Upper lobe of right lung (tissue), 1 donor: ENCODE measurements at regions not wholly inside any gene's neighbourhood (a gene's known extent, or its start where the extent isn't known, plus 50 kb on each side); places are given as distances from the start of the nearest gene placed in this dataset.
"Not testable (repeated sequence)": the region's sequence is repeated elsewhere in the genome, so short reads cannot be mapped to it uniquely, and the experiment has no call there.

Experiments used
- ATAC-seq: fragments of 200-7000 bp; cut with Tn5 transposase; one replicate; pipeline ENCODE4 v1.9.1; 2020; ENCODE audit warnings: mild to moderate bottlenecking, moderate library complexity
- DNase-seq: peaks from one replicate; pipeline ENCODE4 v3.0.0-alpha.2; 2020
- H3K27ac ChIP-seq: fragments of 200-600 bp; one replicate; pipeline ENCODE4 v1.8.0; 2022
- H3K27me3 ChIP-seq: fragments of 200-600 bp; one replicate; pipeline ENCODE4 v1.8.0; 2022; ENCODE audit warnings: mild to moderate bottlenecking
- H3K36me3 ChIP-seq: fragments of 200-600 bp; one replicate; pipeline ENCODE4 v1.8.0; 2022
- H3K4me1 ChIP-seq: fragments of 200-600 bp; one replicate; pipeline ENCODE4 v1.8.0; 2022
- H3K4me3 ChIP-seq: fragments of 200-600 bp; one replicate; pipeline ENCODE4 v1.8.0; 2022; ENCODE audit warnings: mild to moderate bottlenecking
- H3K9me3 ChIP-seq: fragments of 200-600 bp; one replicate; pipeline ENCODE4 v1.8.0; 2022
- CTCF ChIP-seq: fragments of 200-600 bp; IDR thresholded peaks from one replicate; pipeline ENCODE4 v1.8.0; 2022; ENCODE audit warnings: antibody characterized with exemption
- intact Hi-C: fragments of 100-400 bp; cut with DNase I; formaldehyde crosslinking; loops from one replicate; pipeline ENCODE4 v1.11.0; 2022
- donor health status: DM: no; HTN: yes; CAD: no; lungs with severe emphysema.

GRCh38 chr14:106442857-106443256, 916.5 kb downstream of the TMEM121 start:
- DNase-seq (no peak), ATAC-seq (peak; percentile 52)
- intact Hi-C loops, result no loop called here

GRCh38 chr14:106455026-106455425, 928.6 kb downstream of the TMEM121 start:
- H3K36me3 ChIP-seq, result no peaks in the 10 kb centered on the region
- no peaks in the 10 kb centered on the region for H3K27me3 ChIP-seq
- no peaks in the 10 kb centered on the region for H3K4me1 ChIP-seq
- H3K27ac ChIP-seq, result no peak overlapping the region
- no peak for ATAC-seq
- H3K4me3 ChIP-seq, result no peak overlapping the region
- intact Hi-C loops, result no loop called here
- no peak for DNase-seq
- no peaks in the 10 kb centered on the region for H3K9me3 ChIP-seq
- no peak for TF ChIP-seq CTCF

More at GRCh38 chr14:106442857-106443256, 916.5 kb downstream of the TMEM121 start:
- Histone ChIP-seq H3K4me1 (no peaks in the 10 kb centered on the region), H3K4me3 (no peak overlapping the region), H3K9me3 (no peaks in the 10 kb centered on the region), H3K27me3 (peaks cover 26% of the 10 kb centered on the region), H3K27ac (no peak overlapping the region), H3K36me3 (no peaks in the 10 kb centered on the region)
- TF ChIP-seq CTCF, result peak; percentile 19

GRCh38 chr14:106459971-106460730, 933.8 kb downstream of the TMEM121 start:
- H3K36me3 ChIP-seq, result no peaks in the 10 kb centered on the region
- no peaks in the 10 kb centered on the region for H3K27me3 ChIP-seq
- intact Hi-C loops, result no loop called here
- H3K4me1 ChIP-seq, result no peaks in the 10 kb centered on the region
- DNase-seq (no peak), ATAC-seq (peak; percentile 71)
- no peak overlapping the region for H3K27ac ChIP-seq
- no peaks in the 10 kb centered on the region for H3K9me3 ChIP-seq
- TF ChIP-seq CTCF, result peak; percentile 50
- H3K4me3 ChIP-seq, result no peak overlapping the region

- DNase-seq, result no peak
- Histone ChIP-seq H3K4me1 (no peaks in the 10 kb centered on the region), H3K27ac (no peak overlapping the region), H3K36me3 (no peaks in the 10 kb centered on the region), H3K4me3 (no peak overlapping the region), H3K9me3 (no peaks in the 10 kb centered on the region), H3K27me3 (no peaks in the 10 kb centered on the region)
- no peak for ATAC-seq
- no peak for TF ChIP-seq CTCF
- intact Hi-C loops, result no loop called here
Measured at GRCh38 chr14:106460916-106461315, 934.5 kb downstream of the TMEM121 start.

GRCh38 chr14:106466483-106466882, 940.1 kb downstream of the TMEM121 start:
- H3K9me3 ChIP-seq, H3K4me3 ChIP-seq, DNase-seq, H3K27ac ChIP-seq, intact Hi-C loops, H3K36me3 ChIP-seq, H3K4me1 ChIP-seq, H3K27me3 ChIP-seq: not testable (repeated sequence)
- peak; percentile 89 for ATAC-seq

- not testable (repeated sequence) for H3K27ac ChIP-seq, H3K27me3 ChIP-seq
- peak; percentile 20 for ATAC-seq
Measured at GRCh38 chr14:106468869-106469268, 942.5 kb downstream of the TMEM121 start.

GRCh38 chr14:106470028-106470427, 943.6 kb downstream of the TMEM121 start:
- H3K4me1 ChIP-seq, H3K27me3 ChIP-seq, H3K36me3 ChIP-seq, H3K4me3 ChIP-seq, DNase-seq, intact Hi-C loops, H3K27ac ChIP-seq, H3K9me3 ChIP-seq: not testable (repeated sequence)
- peak; percentile 49 for ATAC-seq

More at GRCh38 chr14:106468869-106469268, 942.5 kb downstream of the TMEM121 start:
- H3K36me3 ChIP-seq, H3K9me3 ChIP-seq, H3K4me1 ChIP-seq, intact Hi-C loops, H3K4me3 ChIP-seq, DNase-seq: not testable (repeated sequence)

- H3K27ac ChIP-seq, intact Hi-C loops: not testable (repeated sequence)
Measured at GRCh38 chr14:106474261-106475028, 948.1 kb downstream of the TMEM121 start.

GRCh38 chr14:106475214-106475613, 948.8 kb downstream of the TMEM121 start:
- ATAC-seq, intact Hi-C loops, H3K27ac ChIP-seq, DNase-seq, H3K4me1 ChIP-seq, H3K36me3 ChIP-seq, H3K9me3 ChIP-seq, H3K4me3 ChIP-seq, H3K27me3 ChIP-seq: not testable (repeated sequence)

More at GRCh38 chr14:106474261-106475028, 948.1 kb downstream of the TMEM121 start:
- ATAC-seq, H3K9me3 ChIP-seq, H3K36me3 ChIP-seq, H3K4me1 ChIP-seq, DNase-seq, H3K4me3 ChIP-seq, H3K27me3 ChIP-seq: not testable (repeated sequence)

GRCh38 chr14:106477600-106477999, 951.2 kb downstream of the TMEM121 start:
- DNase-seq, H3K4me1 ChIP-seq, H3K4me3 ChIP-seq, H3K27me3 ChIP-seq, ATAC-seq, H3K9me3 ChIP-seq, H3K27ac ChIP-seq, H3K36me3 ChIP-seq, intact Hi-C loops: not testable (repeated sequence)
